Fibroblast of skin of right quadriceps (primary cell): ENCODE measurements at regions not wholly inside any gene's neighbourhood (a gene's known extent, or its start where the extent isn't known, plus 50 kb on each side); places are given as distances from the start of the nearest gene placed in this dataset.
"Not testable (repeated sequence)": the region's sequence is repeated elsewhere in the genome, so short reads cannot be mapped to it uniquely, and the experiment has no call there.

Experiments
- DNase-seq: peaks from one replicate; pipeline ENCODE4 v3.0.0-alpha.2; 2013

- no peak for DNase-seq
Measured at GRCh38 chr6:3921663-3922062, 72.5 kb downstream of the FAM50B start.

GRCh38 chr6:3922619-3923018, 73.4 kb downstream of the FAM50B start:
- not testable (repeated sequence) for DNase-seq

DNA sequence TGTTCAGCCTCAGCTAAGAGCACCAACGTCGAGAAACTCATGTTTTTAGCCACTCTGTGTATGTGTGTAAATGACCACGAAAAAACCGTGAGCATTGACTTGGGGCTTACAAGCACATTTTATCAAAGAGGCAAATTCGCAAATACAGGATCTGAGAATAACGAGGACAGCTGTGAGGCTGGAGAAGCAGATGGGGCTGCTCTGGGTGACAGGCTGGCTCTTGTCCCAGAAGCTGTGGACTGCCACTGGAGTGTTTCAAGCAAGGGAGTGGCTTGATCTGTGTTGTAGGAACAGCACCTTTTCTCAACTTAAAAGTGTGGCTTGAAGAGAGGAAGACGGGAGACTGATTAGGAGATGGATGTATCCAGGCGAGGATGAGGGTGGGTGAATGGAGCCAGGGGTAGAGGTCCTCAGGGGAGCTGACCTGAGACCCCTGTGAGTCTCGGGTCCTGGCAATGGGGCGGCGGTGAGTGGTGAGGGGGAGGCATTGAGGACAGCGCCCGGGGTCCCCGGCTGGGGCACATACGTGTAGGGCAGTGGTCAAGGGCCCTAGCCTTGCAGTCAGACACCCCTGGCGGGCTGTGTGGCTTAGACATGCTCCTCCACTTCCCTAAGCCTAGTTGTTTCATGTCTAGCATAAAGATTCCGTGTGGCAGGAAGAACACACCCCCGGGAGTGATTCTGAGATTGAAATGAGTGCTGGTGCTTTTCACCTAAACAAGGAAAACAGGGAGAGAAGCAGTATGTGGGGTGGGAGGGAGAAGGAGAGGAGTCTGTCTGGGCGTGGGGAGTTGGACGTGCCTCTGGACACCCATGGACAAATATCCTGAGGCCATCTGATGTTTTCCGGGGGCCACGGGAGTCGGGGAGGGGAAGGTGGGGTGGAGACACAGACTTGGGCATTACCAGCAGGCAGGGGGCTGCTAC, 76.3 kb downstream of the FAM50B start:
- not testable (repeated sequence) for DNase-seq

GRCh38 chr6:3926150-3926482, 76.9 kb downstream of the FAM50B start:
- peak; percentile 33 for DNase-seq

GRCh38 chr6:3928111-3928510, 78.9 kb downstream of the FAM50B start:
- DNase-seq, result no peak

- DNase-seq, result peak; percentile 82
Measured at GRCh38 chr6:3929281-3929798, 80.2 kb downstream of the FAM50B start.

- DNase-seq, result no peak
Measured at GRCh38 chr6:3937438-3937837, 88.3 kb downstream of the FAM50B start.

DNA sequence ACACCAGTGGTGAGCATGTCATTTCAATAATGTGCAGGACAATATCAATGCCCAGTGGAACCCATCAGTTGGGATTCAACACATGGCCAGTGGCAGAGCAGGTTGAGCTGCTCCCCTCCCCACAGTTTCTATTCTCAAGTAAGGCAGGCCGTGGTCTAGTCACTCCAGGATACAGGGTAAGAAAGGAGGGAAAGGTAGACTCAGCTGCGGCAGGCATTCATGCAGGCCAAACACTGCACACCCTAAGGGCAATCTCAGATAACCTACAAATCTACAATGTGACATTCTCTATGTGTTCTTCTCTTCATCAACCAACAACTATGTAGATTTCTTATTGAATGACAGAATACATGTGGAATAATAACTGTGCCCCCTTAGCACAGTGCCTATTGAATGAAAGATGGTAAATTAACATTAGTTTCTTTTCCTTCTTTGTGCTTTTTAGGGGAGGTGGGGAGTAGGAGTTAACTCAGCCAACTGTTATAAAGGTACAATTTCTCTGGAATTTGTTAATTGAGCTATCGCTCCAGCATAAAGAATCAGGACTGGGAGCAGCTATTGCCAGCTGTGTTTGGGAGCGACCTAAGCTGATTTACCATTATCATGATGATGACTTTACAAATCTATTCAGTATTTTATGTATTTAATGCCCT, 89.7 kb downstream of the FAM50B start:
- DNase-seq, result no peak

DNA sequence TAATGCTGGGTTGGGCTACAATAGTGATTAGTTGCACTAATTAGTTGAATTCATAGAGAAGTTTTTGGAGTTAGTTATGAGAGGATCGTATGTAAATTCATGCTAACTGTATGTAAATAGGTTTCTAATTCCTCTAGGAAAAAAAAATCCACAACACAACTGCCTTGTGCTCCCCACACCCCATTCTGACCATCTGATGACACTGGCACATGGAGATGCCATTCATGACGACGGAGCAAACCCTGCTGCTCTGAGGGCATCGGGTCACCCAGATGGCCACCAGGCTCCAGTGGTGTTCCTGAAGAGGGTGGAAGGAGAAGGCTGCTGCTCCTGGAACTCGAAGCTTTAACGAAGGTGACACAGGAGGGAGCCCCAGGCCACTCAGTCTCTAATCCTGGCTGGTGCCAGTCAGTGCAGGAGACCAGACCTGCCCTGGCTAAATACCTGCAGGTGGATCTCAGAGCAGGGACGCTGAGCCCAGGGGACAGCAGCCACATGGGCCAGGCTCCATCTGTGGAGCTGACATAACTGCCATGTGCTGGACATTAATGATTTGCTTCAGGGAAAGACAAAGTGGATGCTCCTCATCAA, 90.3 kb downstream of the FAM50B start:
- DNase-seq, result no peak

- no peak for DNase-seq
Measured at GRCh38 chr6:3939964-3940363, 90.8 kb downstream of the FAM50B start.

DNA sequence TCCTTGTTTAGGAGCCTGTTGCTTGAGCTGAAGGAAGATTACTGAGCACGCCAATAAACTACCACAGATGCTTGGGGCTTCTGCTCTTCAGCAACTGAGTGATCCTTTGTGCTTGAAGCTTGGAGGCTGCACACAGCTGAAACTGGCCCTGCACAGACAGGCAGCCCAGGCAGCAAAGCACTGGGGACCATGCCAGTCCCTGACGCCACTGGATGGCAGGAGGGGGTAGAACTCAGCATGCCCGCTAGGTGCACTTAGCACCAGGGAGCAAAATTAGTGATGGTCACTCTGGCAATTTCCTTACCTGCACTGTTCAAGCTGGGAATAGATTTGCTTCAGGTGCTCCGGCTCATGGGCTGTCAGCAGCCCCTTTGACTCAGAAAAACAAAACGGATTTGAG, 91.5 kb downstream of the FAM50B start:
- DNase-seq, result no peak

DNA sequence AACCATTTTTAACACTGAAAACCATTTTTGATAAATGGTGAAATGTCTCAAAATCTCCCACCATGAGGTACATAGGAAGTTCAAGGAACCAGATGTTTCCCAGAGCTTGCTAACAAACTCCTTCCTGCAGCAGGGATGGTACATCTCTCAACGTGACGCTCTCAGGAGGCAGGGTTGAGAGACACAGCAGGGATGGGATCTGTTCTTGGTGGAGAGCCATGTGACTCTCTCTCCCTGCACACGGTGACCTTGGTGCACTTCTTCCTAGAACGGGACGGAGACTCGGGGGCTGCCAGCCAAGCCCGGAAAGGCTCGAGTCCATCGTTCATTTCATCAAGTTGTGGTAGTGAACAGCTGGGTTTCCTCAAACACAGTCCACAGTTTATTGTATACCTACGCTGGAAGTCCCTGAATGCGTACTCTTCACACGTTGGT, 94.2 kb downstream of the FAM50B start:
- DNase-seq, result no peak

- DNase-seq, result no peak
Measured at GRCh38 chr6:3944246-3944645, 95.1 kb downstream of the FAM50B start.

- peak; percentile 18 for DNase-seq
Measured at GRCh38 chr6:3946778-3947177, 97.6 kb downstream of the FAM50B start.

DNA sequence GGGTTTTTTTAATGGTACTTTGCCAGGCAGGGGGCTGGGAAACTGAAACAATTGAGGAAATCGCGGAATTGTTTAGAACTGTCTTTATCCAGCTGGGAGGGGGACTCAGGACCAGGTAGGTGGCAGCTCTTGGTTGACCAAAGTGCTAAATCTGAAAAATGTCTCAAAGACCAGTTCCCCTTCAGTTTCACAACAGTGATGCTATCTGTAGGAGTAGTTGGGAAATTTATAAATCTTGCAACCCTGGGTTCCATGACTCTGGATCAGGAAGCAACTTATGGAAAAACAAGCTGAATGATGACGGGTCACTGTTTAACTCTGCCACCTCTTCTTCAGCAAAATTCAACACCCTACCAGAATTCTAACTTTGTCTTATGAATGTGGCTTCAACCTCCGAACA, 99.7 kb downstream of the FAM50B start:
- DNase-seq, result no peak

- DNase-seq, result no peak
Measured at GRCh38 chr6:3949521-3949920, 100.3 kb downstream of the FAM50B start.

DNA sequence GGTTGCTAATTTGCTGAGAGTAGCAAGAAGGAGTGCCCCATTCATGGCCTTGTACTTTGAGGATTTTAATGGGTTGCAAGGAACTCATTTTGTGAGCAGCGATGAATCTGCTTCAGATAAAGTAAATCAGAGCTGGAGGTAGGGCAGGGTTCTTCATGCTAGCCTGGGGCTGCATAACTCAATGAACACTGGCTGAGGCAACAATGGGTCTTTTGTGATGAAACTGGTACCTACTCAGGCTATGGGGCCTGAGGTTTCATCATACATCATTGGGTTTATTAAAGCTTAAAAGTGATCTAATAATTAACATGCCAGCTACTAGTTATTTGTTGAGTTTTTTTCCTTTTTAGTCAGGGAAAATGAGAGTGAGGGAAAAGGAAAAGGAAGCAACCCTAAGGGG, 106.9 kb downstream of the FAM50B start:
- no peak for DNase-seq

- DNase-seq, result no peak
Measured at GRCh38 chr6:3957321-3957720, 108.1 kb downstream of the FAM50B start.

- no peak for DNase-seq
Measured at GRCh38 chr6:3958255-3958654, 109.1 kb downstream of the FAM50B start.

GRCh38 chr6:3959385-3959784, 110.2 kb downstream of the FAM50B start:
- no peak for DNase-seq

DNA sequence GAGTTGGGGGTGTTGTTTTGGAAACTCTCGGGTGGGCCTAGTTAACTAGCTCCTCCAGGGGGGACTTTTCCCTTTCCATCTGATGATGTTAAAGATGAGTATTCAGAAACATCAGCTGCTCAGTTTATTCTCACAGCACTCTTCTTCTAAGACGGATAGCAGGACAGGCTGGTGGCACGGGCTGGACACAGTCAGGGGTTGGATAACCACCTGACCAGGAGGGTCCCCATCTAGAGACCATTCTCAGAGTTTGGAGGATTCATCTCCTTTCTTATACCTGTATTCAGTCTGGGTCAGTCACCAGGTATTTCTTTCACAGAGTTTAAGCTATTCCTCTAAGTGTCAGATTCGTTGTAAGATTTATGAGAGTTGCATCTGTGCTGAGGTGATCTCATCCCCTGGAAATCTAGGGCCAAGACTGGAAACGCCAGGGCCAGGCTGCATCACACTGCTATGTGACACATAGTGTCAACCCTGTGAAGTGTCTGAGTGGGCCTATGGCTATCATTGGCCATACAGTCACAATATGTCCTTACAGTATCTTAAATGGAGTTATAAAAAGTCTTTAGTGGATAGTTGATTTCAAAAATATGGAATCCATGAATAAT, 111.7 kb downstream of the FAM50B start:
- DNase-seq, result peak; percentile 19

DNA sequence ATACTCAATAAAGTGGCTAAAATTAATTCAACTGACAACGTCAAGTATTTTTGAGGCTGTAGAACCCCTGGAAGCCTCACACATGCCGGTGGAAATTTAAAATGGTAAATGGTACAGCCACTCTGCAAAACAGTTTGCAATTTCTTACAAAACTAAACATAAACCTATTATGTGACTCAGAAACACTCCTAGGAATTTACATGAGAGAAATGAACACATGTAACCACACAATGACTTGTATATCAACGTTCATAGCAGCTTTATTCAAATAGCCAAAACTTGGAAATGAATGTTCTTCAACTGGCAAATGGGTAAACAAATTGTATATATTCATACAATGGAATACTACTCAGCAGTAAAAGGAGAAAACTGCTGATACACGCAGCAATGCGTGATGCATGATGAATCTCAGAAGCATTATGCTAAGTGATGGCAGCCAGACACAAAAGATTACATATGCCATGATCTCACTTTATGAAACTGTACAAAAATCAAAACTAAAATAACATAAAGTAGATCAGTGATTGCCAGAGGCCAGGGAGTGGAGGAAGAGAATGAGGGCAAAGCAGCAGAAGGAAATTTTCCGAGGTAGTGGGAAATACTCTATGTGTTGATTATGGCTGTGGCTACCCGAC, 112.5 kb downstream of the FAM50B start:
- DNase-seq, result peak; percentile 21
